GM18519 (cell line): ENCODE measurements at regions not wholly inside any gene's neighbourhood (a gene's known extent, or its start where the extent isn't known, plus 50 kb on each side); places are given as distances from the start of the nearest gene placed in this dataset.

Experiments
- ATAC-seq: cut with Tn5 transposase; IDR thresholded peaks from one replicate; pipeline ENCODE4 v1.9.1; 2021; ENCODE audit warnings: mild to moderate bottlenecking, moderate library complexity; ENCODE audit not compliant: unreplicated experiment, low FRiP score

DNA sequence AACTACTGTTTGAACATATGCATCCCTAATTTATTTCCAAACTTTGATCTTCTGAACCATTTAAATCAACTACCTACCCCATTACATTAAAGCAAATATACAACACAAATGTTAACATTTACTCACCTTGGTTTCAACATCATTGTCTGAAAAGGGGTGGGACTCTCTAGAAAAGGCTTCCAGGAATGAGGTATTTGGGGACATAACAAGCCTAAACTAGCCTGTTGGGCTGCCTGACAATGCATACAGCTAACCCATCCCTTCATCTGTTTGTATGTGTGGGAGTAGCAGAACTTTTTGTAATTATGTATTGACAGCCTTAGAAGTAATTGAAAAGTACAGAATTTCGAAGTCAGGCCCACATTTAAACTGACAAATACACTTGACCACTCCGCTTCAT, 2225.9 kb upstream of the C9orf72 start:
- no peak for ATAC-seq

DNA sequence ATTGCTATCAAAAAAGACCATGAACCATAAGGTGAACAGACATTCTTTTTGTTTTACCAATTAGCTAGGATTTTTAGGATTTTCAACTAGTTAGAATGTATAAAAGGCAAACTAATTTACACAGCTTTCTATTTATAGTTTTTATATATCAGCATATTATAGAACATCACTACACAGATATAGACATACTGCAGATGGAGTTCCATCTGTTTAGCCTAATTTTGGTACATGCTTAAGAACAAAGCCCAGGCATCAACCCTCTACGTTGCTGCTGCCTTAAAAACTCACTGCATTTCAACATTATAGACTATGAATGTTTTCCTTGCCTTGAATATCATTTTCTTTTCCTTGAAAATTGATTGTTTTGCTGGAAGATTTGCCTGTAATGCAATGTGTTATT, 2227.5 kb upstream of the C9orf72 start:
- ATAC-seq: no peak

DNA sequence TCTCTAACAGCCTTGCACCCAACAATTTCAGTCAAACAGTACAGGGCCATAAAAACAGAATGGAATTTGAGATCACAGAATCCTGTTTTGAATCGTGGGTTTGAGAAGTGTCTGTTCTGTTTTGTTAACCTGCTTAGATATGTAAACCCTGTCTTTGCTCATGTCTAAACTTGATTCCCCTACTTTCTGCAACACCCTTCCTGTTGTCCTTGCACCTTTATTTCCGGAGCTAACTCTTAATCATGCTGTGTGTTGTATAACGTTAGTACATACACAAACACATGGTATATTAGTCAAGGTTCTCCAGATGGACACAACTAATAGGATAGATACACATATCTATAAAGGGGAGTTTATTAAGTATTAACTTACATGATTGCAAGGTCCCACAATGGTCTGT, 2229.2 kb upstream of the C9orf72 start:
- no peak for ATAC-seq

DNA sequence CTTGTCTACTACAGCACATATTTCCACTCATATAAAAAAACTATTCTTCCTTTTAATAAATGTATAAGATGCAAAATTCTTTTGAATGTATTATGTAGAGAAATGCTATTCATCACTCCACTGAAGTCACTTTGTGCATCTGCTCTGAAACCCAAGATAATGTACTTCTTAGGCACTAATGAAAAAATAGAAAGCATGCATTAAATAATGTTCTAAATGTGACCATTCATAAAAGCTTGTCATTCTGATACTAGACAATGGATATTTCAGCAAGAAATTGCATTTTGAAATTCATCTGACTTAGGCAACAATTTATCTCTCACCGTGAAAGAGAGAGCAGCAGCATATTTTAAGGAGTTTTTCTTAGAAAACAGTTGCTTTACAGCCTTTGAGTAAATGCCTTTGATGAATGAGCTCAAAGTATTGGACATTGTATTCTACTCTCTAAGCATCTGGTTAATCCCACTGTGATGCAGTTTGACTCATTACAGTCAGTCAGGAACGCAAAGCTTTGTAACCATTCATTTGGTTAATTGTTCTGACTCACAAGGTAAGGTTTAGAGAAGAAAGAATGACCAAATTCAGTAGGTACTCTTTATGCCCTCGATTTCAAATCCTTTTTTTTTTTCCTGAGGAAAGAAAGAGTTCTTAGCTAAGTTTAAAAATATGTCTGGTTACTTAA, 2233.8 kb upstream of the C9orf72 start:
- ATAC-seq: no peak

DNA sequence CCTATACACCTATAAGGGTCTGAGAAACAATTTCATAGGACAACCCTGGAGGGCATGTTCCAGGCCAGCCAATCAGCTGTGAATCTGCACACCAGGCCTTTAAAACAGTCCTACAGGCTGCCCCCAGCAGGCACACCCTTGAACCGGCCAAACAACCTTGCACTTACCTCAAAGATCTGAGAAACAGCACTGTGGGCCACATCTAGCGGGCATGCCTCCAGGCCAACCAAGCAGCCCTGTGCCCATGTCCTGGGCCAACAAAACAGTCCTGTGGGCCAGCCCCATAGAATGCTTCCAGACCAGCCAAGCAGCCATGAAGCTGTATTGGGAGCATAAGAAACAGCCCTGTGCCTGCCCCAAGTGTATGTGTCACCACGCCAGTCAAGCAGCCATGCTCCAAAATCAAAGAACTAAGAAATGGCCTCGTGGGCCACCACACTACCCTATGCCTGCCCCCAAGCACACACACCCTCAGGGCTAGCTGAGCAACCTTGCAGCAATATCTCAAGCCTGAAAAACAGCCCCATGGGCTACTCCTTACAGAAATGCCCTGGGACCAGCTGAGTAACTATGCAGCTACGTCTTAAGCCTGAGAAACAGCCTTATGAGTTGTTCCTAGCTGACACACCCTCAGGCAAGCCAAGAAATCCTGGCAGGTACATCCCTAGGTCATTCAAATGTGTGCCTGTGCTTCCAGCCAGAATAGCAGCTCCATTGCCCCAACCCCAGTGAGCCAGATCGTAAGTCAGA, 2243.8 kb upstream of the C9orf72 start:
- no peak for ATAC-seq

DNA sequence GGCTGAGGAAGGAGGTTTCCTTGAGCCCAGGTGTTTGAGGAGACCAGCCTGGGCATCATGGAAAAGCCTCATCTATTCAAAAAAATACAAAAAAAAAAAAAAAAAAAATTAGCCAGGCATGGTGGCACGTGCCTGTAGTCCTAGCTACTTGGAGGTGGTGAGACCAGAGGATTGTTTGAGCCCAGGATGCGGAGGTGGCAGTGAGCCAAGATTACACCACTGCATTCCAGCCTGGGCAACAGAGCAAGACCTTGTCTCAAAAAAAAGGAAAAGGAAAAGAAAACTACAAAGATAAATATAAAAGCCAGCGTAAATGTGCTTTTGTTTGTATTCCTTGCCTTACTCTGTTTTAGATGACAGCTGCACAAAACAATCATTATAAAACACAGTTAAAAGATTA, 2249.2 kb upstream of the C9orf72 start:
- no peak for ATAC-seq

DNA sequence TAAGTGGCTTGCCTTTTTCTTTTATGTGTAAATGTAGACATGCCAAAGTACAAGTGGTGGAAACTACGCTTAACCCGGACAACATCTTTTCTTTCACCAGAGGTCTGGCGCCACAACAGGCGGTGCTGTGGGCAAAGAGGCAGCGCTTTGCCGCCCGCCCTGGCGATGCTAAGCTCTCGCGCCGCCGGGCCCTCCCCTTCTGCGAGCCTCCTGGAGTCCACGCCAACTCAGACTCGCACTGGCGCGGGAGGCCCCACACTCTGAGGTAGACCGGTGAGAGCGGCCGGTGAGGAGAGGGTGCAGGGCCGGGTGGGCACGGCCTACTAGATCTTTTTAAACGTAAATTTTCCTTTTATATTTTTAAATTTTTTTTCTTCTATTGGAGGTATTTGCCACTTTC, 2253.1 kb upstream of the C9orf72 start:
- no peak for ATAC-seq

DNA sequence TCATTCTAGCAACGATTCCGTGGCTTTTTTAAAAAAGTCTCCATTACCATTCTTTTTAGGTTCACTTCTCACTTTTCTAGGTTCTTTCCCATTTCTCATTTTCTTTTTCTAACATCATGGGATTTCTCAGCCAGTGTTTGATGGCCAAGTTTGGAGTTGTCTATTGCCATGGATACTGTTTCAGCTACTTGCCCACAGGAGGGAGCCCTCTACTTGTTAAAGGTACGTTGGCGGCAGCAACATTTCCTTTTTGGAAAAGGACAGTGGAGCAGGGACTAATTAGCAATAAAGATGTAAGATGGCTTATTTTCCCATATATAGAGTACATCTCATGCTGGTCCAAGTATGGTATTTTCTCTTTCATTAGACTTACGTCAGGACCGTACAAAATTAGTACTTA, 2257.5 kb upstream of the C9orf72 start:
- ATAC-seq: no peak

DNA sequence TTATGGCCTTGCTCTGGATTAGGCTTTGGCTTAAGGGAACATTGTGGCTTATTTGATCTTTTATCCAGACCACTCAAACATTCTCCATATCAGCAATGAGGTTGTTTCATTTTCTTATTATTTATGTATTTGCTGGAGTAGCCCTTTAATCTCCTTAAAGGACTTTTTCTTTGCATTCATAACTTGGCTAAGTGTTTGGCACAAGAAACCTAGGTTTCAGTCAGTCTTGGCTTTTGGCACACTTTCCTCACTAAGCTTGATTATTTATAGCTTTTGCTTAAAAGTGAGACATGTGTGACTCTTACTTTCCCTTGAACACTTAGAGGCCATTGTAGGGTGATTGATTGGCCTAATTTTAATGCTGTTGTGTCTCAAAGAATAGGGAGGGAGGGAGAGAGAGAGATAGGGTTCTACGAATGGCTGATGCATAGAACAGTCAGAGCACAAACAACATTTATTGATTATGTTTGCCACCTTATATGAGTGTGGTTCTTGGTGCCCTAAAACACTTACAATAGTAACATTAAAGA, 2265.3 kb upstream of the C9orf72 start:
- ATAC-seq: no peak

DNA sequence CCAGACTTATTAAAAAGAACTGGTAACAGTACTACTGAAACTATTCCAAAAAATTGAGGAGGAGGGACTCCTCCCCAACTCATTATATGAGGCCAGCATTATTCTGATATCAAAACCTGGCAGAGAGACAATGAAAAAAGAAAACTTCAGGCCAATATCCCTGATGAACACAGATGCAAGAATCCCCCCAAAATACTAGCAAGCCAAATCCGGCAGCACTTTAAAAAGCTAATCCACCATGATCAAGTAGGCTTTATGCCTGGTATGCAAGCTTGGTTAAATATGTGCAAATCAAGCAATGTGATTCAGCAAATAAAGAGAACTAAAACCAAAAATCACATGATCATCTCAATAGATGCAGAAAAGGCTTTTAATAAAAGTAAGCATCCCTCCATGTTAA, 2271.0 kb upstream of the C9orf72 start:
- no peak for ATAC-seq

DNA sequence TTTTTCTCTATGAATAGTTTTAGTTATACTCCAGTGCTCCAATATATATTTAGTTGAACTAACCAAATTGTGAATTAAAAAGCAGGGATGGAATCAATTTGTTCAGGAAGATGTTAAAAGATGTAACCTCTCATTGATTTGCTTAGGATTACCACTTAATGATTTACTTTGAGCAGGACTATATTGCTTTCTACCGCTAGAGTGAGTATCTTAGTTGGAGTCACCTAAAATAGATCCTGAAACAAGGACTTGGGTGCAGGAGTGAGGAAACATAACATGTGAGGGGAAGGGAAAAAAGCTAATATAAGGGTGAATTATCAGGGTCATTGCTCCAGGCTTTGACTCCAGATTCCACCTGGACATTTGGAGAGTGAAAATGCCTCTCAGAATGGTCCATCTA, 2277.4 kb upstream of the C9orf72 start:
- ATAC-seq: no peak

DNA sequence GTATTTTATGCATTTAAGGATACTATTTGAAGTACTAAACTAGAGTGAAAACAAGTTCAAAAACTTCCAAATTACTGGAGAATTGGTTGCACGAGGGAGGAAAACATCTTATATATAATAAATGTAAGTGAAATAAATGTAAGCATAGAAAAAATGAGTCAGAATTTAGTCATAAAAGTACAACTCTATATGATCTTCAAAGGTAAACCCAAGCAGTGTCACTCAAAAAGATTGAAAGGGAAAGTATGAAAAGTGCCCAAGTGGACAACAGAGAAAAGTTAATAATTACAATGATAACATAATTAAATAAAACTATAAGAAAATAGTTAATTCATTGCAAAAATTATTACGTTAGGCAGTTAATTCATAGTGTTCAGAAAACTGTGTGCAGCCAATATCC, 2288.5 kb upstream of the C9orf72 start:
- no peak for ATAC-seq

DNA sequence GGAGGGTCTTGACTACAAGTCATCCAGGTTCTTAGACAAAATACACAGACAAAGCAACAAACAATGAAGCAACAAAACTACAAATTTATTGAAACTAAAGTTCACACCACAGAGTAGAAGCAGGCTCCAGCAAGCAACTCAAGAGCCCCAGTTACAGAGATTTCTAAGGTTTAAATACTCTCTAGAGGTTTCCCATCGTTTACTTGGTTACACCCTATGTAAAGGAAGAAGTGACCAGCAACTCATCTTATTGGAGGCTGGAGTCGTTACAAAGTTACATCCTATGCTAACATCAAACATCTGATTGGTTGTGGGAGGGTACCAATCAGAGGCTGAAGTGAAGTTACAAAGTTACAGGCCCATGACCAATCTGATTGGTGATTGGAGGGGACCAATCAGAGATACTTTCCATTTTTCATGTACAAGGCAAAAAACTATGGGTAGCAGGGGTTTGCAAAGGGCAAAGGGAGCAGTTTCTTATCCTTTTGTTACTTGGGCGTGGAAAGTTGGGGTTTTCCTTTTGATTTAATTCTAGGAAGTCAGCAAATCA, 2292.6 kb upstream of the C9orf72 start:
- ATAC-seq: no peak

DNA sequence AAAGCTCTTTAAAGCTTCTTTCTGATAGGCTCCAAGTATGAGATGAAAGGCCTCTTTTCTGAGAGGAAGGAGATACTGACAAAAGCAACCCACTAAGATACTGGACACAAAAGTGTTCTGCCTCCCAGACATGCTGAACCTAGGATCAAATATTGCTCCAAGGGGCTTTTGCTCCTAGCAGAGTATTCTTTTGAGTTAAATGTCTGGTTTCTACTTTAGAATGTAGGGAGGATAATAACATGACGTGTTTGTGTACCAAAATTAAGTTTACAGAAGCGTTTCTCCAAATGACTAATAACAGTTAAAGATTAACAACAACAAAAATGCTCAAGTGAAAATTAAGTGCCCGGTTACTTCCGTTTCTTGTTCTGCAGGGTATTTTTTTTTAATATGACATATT, 2293.3 kb upstream of the C9orf72 start:
- no peak for ATAC-seq

DNA sequence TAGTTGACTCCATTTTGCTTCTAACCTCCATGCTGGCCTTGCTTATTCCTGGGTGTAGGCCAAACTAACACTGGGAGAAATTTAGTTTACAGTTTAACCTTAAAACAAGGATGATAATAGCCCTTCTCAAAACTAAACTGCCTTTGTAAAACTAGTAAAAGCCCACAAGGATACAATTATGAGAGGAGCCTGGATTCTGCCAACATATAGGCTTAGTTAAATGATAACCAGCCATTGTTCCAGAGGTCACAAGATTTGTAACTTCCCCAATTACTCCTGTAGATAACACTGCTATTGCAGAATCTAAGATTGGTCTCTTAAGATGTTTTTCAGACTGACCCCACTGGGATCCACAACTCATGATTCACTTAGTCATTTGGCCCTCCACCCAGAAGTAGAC, 2300.3 kb upstream of the C9orf72 start:
- ATAC-seq: no peak

DNA sequence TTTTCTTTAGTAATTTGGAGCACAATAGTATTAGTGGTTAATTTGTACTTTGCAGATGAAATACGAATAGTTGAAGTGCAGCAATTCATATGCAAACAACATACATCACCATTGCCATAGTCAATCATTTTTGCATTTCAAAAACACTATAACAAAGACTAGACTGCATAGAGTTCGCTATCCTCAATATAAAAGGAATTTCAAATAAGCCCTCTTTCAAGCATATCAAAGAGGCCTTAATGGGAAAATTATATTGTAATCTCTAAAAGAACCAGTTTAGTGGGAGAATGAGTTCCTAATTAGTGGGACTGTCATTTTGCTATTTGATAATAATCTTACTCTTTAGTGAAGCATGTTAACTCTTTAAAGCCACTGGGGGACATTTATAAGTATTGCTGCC, 2302.3 kb upstream of the C9orf72 start:
- no peak for ATAC-seq

DNA sequence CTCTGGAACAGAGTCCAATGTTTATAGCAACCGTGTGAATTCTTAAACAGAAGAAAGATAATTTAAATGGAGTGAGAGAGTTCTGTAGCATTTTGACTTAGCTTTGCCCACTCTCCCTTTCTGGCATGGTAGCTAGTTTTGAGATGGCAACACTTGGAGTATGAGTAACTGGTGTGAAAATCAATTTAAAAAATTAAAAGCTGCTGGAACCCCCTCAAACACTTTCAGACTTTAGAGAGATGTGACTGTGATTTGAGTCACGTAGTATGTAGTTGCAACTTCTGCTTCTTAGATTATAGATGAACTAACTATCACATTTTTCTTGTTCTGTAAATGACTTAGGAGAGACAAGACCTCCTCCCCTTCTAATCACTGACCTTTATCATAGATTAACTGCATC, 2309.5 kb upstream of the C9orf72 start:
- ATAC-seq: no peak

DNA sequence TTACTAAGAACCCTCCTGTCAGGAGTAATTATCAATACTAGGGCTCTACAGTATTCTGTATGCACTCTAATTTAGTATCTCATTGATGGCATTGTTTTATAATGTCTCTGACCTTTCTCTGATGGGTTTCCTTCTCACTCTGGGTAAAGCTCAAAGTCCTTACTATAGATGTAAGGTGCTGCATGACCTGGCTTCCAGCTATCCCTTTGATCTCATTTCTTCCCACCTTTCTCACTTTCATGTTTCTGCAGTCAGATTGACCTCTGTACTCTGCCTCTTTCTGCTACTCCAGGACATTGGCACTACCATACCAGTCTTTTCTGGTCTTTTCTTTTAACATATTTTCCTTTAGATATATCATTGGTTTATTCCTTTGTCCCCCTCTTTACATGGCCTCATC, 2332.8 kb upstream of the C9orf72 start:
- ATAC-seq: no peak

DNA sequence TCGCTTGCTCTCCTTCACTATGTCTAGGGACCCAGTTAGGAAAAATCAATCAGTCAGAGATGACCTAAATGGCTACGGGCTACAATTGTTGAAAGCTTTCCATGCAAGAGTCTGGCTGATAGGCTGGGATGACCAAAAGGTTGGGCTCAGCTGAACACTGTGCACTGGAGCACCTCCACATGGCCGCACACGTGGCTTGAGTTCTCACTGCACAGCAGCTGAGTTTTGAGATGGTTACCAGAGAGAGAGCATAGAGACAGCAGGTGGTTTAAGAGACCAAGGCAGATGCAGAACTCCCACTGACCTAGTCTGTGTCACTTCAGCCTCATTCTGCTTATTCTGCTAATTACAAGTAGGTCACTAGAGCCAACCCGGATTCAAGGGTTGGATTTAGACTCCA, 2354.8 kb upstream of the C9orf72 start:
- no peak for ATAC-seq

DNA sequence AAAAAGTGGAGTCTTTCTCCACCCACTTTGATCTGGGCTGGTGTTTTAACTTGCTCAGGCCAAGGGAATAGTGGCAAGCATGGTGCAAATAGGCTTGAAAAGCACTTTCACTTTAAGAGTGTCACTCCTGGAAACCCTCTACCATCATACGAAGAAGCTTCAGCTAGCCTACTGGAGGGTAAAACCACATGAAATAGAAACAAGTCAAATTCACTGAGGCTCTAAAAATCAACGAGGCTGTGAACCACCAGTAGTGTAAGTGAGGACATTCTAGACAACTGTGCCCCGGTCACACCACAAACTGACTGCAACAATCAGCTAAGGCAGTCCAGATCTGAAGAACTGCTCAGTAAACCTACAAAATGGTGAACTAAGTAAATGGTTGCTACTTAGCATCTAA, 2366.3 kb upstream of the C9orf72 start:
- no peak for ATAC-seq

DNA sequence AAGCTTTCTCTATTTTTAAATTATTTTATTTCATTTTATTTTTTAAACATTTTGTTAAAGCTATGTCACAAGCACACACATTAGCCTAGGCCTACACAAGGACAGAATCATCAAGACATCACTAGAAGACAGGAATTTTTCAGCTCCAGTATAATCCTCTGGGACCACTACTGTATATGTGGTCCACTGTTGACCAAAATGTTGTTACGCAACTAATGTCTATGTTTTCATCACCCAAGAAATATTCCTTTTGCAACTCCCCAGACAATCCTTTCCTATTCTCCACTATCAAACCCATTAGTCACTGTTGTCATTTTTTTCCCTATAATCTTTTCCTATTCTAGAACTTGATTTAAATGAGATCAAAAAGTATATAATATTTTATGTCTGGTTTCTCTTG, 2371.7 kb upstream of the C9orf72 start:
- no peak for ATAC-seq

DNA sequence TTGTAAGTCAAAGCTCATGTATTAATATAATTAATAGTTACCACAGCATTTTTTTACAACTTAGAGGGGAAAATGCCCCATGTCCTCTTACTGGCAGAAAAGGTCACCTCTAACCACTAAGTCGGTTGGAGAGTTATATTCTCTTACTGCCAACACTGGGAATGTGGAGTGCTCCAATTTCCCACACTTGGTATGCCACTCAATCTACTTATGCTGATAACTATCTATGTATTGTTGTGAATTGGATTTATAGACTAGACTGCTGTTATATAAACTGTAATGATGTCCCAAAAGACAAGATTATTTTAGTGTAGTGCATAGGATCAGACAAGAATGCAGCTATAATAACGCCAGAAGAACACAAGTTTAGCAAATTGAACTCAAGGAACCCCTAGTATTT, 2385.2 kb upstream of the C9orf72 start:
- no peak for ATAC-seq
